Amniotic epithelial cell (primary cell): ENCODE measurements at regions not wholly inside any gene's neighbourhood (a gene's known extent, or its start where the extent isn't known, plus 50 kb on each side); places are given as distances from the start of the nearest gene placed in this dataset.

Source experiments
- DNase-seq: peaks from one replicate; pipeline ENCODE4 v3.0.0-alpha.2; 2010; ENCODE audit warnings: low read depth

DNA sequence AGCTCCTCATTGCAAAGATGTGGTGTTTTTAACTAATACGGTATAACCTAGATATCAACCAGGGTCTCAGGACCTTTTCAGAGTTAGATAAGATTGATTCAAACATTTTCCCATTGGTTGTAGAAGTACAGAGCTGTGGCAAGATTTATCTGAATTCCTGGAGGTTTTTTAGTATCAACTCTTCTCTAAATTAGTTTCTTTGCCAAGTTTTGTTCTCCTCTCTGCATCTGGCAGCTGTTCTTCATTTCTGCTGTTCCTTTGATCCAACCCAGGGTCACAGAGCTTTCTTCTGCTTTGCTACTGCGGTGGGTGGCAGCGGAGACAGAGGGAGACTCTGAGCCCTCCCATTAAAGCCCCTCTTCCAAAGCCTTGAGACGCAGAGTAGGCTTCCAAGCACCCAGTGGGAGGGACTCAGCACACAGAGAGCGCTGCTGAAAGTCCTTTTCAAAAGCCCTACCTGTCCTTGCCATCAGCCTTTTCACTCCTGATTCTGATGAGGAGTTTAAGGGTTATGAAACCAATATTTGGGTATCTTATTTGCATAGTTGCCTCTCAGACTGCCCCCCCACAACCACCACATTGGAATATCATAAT lies 146.3 kb upstream of the EEPD1 start:
- peak; percentile 20 for DNase-seq

DNA sequence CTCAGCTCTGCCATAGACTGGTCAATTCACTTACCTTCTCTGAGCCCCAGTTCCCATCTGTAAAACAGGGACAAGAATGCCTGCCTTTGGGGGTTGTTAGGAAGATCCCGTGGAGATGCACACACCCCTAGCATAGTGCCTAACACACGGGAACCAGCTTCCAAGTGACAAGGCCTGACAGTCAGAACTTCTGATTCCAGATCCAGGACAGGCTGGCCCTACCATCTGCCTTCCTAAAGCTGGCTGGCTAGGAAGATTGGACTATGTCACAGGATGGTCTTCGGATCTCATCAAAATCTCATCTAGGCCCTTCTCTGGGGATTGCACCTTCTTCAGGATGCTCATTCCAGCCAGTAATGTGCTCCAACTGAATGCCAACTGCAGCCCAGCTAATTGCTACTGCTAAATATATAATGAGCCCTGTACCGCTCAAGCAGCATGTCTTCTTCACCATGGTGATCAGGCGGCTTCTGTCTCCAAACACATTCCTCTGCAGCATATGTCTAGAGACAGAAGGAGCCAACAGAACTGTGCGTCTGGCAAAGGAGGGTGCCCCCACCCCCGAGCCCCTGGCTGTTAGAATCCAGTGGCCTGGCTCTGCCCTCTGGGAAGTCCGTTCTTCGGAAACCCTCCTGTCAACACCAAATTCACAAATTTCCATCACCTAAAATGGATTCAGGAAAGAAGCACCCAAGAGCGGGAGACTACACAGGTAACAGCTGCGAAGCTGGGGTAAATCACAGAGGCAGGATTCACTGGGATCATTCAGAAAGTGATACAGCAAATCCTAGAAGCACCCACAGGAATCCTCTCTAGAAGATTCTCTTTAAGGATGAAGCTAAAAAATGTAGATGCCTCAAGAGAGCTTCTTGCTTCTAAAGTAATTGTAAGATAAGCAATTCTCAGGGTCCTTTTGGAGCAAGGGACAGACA lies 142.1 kb upstream of the EEPD1 start:
- no peak for DNase-seq

DNA sequence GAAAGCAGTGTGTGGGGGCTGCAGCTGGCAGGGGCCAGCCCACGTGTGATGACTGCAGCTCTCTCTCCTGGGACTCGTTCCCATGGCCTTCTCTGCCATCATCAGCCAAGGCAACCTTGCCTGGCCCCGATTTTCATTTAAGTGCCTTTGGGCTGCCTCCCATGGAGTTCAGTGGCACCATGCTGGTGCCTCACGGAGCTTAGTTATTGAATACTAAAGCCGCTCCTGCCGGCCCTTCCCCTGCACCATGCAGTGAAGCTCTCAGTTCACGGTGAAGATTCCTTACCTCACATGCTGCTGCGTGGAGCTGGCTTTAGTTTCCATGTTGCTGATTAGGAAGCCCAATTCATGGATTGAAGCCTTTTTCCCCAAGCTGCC lies 141.5 kb upstream of the EEPD1 start:
- no peak for DNase-seq

DNA sequence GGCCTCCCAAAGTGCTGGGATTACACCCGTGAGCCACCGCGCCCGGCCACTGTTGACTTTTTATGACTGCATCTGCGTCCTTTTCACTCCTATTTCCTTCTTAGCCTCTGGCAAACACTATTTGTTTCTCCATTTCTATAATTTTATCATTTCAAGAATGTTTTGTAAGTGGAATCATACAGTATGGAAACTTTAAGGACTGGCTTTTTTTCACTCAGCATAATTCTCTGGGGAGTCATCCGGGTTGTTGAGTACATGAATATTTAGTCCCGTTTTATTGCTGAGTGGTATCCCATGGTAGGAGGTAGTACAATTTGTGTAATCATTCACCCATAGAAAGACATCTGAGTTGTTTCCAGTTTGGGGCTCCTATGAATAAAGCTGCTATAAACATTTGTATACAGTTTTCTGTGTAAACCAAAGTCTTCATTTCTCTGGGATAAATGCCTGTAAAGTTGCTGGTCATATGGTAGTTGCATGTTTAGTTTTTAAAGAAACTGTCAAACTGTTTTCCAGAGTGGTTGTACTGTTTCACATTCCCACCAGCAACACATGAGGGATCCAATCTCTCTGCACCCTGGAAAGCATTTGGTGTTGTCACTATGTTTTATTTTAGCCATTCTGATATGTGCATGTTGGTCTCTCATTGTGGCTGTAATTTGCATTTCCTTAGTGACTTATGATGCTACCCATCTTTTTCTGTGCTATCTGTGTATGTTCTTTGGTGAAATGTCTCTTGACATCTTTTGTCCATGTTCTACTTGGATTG lies 139.6 kb upstream of the EEPD1 start:
- DNase-seq = no peak

DNA sequence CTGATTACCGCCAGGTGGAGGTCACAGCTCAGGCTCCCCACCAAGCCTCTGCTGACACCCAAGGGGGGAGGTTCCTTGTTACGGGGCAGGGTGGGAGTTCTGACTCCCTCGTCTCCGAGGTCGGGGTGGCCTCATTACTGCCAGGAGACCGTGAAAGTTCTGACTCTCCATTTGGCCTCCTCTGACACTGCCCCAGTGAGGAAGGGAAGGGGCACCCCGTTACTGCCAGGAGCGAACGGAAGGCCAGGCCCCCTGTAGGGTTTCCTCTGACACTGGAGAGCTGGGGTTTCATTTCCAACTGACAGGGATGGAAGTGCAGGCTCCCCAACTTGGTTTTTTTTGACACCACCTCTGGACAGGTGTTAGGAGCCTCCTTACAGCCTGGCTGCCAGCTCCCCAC lies 138.1 kb upstream of the EEPD1 start:
- no peak for DNase-seq

DNA sequence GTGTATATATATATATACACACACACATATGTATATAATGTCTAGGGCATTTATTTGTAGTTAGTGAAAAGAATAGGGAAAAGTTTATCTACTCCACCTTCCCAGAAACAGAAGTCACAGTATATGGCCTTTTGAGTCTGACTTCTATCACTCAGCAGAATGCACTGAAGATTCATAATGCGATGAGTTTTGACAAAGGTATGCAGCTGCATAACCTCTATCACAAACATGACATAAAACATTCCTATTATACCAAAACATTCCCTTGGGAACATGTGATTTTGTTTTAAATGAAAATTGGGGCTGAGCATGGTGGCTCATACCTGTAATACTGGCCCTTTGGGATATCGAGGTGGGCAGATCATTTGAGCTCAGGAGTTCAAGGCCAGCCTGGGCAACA lies 137.3 kb upstream of the EEPD1 start:
- DNase-seq = peak; percentile 74

DNA sequence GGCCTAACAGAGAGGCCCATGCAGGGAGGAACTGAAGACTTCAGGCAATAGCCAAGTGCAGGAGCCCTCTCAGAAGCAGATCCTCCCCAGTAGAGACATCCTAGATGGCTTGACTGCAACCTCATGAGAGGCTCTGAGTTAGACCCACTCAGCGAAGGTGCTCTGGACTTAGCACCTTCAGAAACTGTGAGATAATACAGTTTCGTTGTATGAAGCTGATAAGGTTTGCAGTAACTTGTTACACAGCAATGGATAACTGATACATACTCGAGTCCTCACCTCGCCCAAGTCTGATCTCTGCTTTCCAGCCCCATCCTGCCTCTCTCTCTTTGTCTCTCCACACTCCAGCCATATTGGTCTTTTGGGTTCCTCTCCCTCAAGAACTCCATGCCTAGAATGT lies 136.4 kb upstream of the EEPD1 start:
- DNase-seq = no peak

DNA sequence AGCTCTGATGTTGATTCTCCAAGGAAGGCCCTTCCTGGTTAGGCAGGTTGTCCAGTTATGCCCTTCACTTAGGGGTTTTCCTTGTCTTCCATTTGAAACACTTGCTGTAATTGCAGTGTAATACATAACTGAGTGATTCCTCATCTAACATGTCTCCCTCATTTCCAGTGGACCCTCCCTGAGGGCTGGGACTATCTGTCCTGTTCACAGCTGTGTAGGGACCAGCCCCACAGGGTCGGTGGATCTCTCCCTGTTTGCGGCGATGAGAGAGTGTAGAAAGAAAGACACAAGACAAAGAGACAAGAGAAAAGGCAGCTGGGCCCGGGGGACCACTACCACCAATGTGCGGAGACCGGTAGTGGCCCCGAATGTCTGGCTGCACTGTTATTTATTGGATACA lies 135.9 kb upstream of the EEPD1 start:
- no peak for DNase-seq

DNA sequence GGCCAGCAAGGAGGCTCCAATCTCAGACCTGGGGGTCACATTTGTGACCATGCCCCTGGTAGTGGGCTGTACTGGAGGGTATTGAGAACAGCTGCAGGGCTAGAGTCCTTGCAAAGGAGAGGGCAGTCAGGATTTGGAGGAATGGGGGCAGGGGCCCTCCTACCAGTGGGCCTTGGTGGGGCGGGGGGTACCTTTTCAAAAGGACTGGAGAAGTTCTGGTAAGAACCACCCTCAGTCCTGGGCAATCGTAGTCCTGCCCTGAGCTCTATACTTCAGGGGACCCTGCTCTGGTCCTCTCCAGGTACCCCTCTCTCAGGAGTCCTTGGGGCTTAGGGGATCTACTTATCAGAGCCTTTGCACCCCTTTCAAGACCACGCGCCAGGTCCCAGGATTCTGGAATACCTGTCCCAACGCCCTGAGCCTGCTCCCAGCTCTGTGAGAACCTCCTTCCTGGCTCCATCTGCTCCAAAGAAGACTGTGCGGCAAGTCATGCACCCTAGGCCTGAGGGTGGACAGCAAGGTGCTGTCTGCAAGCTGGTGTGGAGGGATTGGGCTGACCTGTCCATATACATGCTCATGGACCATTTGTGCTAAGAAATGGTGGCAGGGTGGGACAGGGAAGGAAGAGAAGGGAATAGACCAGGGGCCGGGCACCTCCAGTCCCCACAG lies 134.1 kb upstream of the EEPD1 start:
- DNase-seq = no peak

DNA sequence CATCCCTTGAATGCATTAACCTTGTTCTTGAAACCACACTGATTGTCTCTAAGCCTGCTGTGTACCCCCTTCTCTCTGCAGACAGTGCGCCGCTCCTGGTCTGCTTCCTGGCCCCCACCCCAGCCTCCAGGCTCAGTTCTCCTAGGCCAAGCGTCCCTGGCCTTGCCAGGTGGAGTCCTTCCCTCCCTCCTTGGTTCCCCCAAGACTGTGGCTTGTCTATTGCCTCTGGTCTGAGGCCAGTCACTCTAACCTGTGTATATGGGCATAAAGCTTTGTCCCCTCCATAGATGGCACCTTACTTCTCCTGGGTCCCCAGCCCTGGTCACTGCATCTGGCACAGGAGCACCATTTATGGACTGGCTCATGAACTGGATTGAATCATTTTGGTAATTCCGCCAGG lies 133.5 kb upstream of the EEPD1 start:
- DNase-seq = no peak

DNA sequence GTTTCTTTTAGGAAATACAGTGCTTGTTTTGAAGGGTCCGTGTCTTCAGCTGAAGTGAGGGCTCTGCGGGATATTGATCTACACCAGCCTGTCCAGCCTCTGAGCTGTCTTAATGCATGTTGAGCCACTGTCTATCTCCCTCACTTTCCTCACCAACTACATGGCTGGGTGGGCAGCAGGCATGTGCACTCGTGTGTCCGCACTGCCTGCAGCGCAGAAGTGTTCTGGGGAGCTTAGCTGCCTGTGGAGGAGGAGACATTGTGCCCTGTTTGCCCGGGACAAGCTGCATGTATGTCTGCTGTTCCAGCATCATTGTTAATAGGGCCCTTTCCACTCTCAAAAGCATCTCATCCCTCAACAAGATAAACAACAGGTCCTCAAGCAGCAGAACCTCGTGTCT lies 133.1 kb upstream of the EEPD1 start:
- DNase-seq = no peak

DNA sequence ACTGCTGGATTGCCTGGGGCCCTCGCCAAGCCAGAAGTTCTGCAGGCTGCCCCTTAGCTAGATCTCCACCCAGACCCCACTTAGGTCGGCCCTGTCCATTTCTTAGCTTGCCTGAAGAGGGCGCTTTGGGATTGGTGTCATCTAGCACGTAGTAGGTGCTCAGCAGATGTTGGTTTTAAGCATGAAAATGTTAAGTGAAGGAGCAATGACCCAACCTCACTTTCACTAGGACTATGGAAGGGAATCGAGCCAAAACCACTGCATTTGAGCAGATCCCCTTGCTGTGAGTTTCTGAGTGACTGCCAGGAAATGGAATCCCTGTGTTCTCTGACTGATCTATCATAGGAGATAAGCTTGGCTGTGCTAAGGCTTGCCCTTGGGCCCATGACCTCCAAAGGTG lies 131.7 kb upstream of the EEPD1 start:
- peak; percentile 40 for DNase-seq

DNA sequence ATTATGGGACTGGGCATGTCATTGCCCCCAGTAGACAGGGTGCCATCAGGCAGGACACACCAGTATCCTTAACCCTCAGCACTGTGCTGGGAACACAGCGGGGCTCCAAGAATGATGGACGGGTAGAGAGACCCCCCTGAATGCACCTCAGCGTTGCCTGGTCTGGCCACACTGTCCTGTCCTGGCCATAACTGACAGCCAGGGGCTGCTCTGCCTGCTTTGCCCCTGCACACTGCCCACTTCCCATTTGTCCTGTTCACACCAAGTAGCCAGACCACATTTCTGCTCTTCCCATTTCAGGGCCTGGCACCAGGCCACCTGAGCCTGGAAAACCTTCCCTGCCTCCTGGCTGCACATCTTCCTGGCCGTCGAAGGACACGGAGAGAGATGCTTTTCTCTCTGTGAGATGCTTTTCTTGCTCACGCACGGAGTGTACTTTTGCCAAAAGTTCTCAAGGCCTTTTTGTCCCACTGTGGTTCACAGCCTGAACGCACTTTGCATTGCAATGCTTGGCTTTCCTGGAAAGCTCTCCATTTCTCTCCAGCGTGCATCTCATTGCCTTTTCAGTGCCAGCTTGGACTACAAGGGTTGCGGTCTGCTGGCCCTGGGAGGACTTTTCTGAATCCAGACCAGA lies 131.0 kb upstream of the EEPD1 start:
- no peak for DNase-seq

DNA sequence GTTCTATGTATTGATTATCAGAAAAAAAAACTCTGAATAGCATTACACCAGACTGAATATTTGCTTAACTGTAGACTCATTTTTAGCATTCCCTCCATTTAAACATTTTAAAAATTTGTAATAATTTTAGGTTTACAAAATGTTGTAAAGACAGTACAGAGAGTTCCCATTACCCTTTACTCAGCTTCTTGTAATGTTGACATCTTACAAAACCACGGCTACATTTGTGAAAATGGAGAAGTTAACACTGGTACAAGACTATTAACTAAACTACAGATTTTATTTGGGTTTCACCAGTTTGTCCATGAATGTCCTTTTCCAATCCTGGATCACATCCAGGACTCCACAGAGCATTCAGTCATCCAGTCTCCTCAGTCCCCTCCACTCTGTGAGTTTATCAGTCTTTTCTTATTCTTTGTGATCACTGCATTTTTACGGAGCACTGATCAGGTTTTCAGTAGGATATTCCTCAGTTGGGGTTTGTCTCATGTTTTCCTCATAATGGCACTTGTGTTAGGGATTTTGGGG lies 130.0 kb upstream of the EEPD1 start:
- no peak for DNase-seq

DNA sequence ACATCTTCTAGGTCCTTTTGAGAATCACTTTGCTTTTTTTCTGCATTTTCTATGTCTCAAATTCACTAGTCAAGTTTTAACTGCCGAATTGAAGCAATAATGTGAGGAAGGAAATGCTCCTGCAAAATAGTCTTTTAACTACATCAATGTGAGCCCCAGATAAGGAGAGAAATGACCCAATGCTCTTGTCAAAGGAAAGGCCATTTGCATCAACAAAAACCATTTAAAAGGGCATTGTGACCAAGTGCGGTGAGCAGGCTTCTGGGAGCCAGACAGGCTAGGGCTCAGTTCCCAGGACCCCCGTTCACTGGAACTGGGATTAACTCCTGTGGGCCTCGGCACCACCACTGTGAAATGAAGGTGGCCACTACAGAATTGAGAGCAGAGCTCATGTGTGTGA lies 127.9 kb upstream of the EEPD1 start:
- DNase-seq = no peak

DNA sequence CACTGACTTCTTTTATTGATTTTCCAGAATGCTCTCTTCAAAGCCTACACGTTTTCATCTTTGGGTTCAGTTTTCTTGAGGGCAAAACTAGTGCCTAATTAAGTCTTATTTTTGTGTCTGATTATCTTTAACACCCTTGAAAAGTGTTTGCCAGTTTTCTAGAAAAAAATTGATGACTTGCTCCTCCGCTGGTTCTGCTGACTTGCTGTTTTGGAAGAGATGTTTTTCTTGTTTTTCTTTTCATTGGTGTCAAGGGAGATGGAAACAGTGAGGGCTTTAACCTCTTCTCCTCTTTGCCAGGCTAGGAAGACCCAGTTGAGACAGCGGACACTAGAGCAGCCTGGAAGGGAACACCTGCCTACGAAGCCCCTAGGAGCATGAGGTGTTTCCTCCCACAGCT lies 123.7 kb upstream of the EEPD1 start:
- DNase-seq = no peak

DNA sequence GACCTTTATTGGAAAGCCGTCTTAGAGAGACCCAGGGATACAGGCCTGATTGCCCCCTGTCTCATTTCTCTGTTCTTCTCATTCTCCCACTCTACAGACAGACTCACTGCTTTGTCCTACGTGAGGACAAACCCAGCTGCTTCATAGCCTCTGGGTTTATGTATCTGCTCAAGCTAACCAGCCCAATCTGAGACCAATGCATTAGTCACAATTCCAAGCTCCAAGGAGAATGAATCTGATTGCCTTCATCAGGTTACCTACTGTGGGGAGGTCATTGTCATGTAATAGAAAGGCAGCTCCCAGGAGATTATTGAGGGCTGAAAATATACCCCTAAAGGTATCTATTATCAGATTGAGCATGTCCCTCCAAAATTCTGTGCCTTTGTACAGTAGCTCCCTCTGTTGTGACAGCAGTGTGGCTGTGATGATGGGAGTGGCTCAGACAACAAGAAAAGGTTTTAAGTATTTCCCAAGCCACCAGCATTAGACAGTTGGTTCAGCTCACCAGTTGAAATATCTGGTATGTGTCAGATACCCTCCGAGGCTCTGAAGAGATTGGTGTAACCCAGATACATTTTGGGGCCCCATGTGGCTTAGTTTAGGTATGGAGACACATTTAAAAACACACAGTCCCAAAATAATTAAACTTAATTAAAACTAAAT lies 123.1 kb upstream of the EEPD1 start:
- no peak for DNase-seq

DNA sequence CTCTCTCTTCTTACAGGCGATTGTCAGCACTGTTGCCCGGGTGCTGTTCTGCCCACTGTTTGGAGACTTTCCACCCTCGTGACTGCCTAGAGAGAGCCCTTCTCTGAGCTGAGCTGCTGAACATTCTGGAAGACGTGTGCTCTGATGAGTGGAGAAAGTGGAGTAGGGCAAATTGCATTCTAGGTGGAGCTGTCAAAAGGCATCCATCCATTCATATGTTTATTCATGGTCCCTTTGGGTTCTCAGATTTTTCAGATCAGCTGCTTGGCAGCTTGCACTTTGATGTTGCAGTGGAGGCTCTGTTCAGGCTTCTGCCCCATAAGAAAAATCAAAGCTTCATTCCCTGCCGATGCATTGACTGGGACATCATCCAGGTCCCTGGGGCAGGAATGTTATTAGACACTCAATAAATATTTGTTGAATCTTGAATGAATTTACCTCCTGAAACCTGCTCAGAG lies 120.7 kb upstream of the EEPD1 start:
- DNase-seq = no peak

DNA sequence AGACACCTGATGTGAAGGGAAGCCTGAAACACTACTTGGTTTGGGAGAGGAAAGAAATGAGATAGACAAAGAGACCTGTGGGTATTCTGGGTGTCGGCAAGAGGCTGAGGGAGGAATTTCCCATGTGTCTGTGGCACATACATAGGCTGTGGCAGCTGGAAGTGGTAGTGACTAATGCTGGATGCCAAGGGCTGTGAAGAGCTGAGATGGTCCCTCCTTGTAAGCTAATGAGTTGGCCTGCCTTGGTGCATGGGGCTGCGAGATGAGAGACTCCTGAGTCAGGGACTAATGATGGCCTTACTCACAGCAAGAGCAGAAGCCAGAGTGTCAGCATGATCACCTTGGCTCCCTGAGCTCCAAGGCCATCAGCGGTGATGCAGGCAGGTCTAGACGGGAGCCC lies 119.0 kb upstream of the EEPD1 start:
- DNase-seq = no peak

DNA sequence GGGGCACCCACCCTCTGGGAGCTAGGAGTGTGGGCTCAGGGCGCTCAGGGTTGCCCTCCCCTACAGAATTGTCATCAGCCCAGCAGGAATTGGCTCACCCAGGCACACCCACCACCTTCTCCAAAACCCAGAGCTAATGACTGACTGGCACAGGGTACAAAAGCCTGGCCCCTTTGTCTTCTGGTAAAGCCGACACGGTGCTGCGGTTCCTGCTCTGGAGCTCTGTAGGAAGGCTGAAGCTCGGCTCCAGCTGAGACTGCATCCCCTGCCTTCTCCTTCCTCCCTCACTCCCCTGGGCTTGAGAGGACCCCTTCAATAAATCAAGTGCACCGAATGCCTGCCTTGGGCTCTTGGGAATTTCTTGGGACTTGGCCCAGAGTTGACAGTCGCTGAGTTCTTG lies 117.9 kb upstream of the EEPD1 start:
- no peak for DNase-seq

DNA sequence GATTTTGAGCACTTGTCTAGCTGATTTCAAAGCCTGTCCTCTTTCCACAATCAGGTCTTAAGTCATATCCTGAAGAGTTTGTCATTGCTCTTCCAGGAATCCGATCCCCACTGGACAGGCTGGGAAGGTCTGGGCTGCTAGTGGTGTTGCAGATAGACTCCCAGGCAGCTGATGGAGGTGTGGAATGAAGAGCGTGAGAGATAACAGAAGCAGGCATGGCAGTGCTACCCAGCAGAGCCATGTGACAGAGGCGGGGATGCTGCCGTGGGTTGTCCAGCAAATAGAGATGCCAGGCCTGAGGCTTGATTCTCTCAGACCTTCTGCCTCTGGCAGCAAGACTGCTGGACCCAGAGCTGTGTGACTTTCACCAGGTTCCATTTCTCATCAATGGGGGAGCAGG lies 116.5 kb upstream of the EEPD1 start:
- DNase-seq = peak; percentile 52
